Activated naive CD4-positive, alpha-beta T cell treated with anti-CD3 and anti-CD28 coated beads, Interleukin-2, amount 50 U/mL, for 72 hours (primary cell): ENCODE measurements at regions not wholly inside any gene's neighbourhood (a gene's known extent, or its start where the extent isn't known, plus 50 kb on each side); places are given as distances from the start of the nearest gene placed in this dataset.

Source experiments
- ATAC-seq, 2 donors: fragments of 150-1000 bp; cut with Tn5 transposase; 2 replicates each; pipeline ENCODE4 v1.10.0; 2021; ENCODE audit warnings: mild to moderate bottlenecking in 2 of 2, moderate library complexity in 2 of 2
- DNase-seq, 2 donors: peaks; one replicate each; pipeline ENCODE4 v3.0.0; 2021 to 2022; ENCODE audit warnings: low spot score in 2 of 2
- H3K27ac Mint-ChIP-seq, 2 donors: one replicate each; pipeline ENCODE4 v1.8.0; 2022; ENCODE audit warnings: mild to moderate bottlenecking in 2 of 2, mixed read lengths in 2 of 2
- H3K36me3 Mint-ChIP-seq, 2 donors: one replicate each; pipeline ENCODE4 v1.8.0; 2022; ENCODE audit warnings: mixed read lengths in 2 of 2
- H3K9me3 Mint-ChIP-seq, 2 donors: one replicate each; pipeline ENCODE4 v1.8.0; 2022; ENCODE audit warnings: mixed read lengths in 2 of 2

DNA sequence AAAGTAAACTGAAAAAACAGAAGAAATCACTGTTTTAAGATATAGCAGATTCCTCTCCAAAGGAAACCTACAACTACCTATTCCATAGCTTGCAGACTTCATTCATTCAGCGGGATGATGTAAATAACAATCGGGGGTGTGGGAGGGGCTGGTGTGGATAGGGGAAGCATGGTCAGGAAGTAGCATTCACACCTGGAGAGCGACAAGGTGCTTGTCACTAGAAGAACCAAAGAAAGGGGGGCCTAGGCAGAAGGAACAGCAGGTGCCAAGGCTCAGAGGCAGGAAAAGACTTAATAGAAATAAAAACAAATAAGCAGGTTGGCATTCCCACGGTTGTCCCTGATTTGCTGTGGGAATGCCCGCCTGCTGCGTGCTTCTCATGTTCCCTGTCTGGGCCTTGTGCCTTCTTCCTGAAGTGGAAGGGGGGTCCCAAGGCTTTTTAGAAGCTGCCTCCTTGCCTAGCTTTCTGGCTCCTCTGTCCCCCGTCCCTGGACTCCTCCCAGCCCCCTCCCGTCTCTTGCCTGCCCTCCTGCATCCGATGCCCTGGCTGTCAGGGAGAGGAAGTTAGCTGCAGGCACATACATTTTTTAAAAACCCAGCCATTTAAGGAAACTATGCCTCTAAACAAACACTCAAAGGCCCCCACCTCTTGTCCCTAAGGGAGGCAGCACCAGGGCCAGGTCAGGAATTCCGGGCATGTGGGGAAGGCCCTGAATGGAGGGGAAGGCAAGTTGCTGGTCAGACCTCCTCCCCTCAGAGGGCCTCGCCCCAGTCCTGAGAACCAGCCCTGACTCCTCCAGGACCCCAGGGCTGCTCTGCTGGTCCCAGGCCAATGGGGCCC lies 54.7 kb upstream of the PRDM11 start:
- Mint-ChIP-seq H3K9me3 (no peaks in the 10 kb centered on the region), H3K27ac (no peak overlapping the region), H3K36me3 (no peaks in the 10 kb centered on the region)
- ATAC-seq (no peak), DNase-seq (no peak)

DNA sequence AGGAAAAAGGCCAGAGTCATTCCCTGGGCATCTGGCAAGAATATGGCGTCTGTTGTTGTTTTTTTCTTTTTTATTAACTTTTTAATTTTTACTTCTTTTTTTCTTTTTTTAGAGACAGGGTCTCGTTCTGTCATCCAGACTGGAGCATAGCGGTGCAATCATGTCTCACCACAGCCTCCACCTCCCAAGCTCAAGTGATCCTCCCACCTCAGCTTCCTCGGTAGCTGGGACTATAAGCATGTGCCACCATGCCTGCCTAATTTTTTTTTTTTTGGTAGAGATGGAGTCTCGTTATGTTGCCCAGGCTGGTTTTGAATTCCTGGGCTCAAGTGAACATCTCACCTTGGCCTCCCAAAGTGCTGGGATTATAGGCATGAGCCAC lies 54.0 kb upstream of the PRDM11 start:
- Mint-ChIP-seq H3K36me3 (no peaks in the 10 kb centered on the region), H3K27ac (no peak overlapping the region), H3K9me3 (no peaks in the 10 kb centered on the region)
- DNase-seq (no peak), ATAC-seq (no peak)

DNA sequence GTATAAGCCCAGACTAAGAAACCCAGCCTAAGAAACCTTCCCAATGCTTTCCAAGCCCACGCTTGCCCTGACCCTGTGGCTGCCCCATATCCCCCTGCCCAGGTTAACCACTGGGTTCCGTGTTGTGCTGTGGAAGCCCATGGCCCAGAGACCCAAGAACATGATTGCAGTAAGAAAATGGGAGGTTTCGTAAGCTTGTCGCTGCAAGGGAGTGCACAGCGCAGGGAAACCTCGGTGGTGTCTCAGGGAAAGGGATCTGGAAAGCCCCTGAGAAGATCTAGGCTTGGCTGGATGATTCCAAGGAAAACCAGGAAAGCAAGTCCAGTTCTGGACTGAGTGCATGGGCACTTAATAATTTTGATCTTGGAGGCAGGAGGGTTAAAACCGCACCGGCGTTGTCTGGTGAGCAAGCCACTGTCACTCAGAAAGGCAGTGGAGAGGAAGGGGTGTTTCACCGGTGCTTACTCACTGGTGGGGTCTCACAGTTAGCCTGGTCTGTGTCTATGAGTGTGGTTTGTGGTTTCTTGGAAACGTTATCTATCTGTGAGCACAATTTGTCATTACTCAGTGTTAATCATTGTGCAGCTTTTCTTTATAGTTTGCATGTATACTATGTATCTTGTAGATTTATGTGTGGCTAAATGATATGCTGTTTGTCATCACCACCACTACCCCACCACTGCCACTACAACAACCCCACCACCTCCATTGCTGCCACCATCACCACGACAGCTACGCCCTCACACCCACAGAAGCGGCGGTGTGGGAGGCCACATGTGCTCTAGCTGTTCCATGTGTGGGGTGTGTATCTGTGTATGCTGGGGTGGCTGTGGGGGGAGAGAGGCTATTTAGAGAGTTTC lies 53.3 kb upstream of the PRDM11 start:
- no peaks in the 10 kb centered on the region for H3K9me3 Mint-ChIP-seq
- DNase-seq (no peak), ATAC-seq (peak; percentile 84 to 90)
- no peak overlapping the region for H3K27ac Mint-ChIP-seq
- H3K36me3 Mint-ChIP-seq, result no peaks in the 10 kb centered on the region

DNA sequence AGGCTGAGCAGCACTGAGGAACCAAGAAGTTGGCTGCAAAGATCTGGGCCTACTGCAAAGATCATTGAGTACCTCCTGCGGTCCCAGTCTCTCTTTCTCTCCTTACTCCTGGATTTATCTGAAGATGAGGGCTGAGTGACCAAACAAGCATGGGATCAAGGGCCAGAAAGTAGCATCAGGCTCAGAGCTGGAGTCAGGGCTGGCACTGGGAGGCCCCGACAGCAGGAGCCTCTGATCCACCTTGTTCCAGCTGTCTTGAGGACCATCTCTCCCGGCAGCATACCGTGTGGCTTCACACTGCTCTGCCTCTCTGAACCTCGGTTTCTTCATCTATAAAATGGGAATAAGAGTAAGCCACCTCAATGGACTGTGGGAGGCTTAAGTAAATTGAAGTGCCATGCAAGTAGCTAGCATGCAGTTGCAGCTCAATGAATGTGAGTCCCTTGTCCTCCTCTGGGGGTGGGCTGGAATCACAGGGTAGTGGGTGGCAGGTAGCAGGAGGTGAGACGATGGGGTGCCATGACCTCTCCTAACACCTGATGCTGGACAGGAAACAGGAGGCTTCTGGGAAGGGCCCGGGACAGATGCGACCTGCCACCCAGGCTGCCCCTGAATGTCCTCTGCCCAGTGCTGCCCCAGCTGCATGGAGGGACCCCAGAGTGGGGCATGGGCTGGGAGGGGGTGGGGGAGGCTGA lies 52.5 kb upstream of the PRDM11 start:
- no peak for ATAC-seq
- DNase-seq, result no peak
- no peaks in the 10 kb centered on the region for H3K36me3 Mint-ChIP-seq
- H3K27ac Mint-ChIP-seq, result no peak overlapping the region
- H3K9me3 Mint-ChIP-seq, result no peaks in the 10 kb centered on the region

DNA sequence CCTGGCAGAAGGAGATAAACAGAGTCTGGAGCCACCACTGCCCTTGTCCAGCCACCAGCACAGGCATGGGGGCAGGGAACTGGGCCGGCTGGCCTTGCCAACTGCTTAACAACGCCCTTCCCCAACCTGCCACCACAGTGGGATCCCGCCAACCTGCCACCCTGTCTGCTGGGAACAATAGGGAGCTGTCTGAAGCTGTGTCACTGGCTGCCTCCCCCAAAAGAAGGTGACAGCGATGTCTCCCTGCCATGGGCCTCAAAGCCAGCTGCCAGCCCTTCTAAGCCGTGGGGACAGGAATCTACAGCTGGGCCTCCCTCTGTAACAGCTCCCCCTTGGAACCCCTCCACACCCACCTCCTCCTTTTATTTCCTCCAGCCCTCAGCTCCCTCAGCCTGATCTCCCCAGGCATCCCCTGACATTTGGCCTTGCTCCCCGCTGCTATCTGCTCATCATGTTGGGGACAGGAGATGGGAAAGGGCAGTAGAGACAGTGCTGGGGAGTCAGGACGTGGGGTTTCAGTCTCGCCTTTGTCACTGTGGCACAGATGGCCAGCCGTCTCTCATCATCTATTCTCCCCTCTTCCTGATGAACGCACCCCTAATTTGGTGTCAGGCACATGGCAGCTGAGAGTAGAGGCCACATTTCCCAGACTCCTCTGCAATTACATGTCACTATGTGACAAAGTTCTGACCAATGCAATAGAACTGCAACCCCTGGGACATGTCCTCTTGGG lies 51.3 kb upstream of the PRDM11 start:
- DNase-seq (no peak), ATAC-seq (no peak)
- no peaks in the 10 kb centered on the region for H3K36me3 Mint-ChIP-seq
- H3K9me3 Mint-ChIP-seq, result no peaks in the 10 kb centered on the region
- no peak overlapping the region for H3K27ac Mint-ChIP-seq

DNA sequence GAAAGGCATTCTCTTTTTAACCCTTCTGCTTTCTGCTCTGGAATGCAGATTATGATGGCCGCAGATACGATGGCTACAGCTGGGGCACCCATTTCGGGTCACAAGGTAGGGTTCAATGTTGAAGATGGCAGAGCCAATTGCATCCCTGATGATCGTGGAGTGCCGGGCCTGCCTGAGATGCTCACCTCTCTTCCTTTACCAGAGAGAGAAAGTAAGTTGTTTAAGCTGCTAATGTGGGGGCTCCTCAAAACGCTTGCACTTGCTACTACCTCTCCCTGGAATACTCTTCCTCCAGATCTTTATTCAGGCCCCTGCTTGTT lies 50.8 kb upstream of the PRDM11 start:
- H3K27ac Mint-ChIP-seq, result no peak overlapping the region
- H3K36me3 Mint-ChIP-seq, result no peaks in the 10 kb centered on the region
- ATAC-seq, result no peak
- no peaks in the 10 kb centered on the region for H3K9me3 Mint-ChIP-seq
- no peak for DNase-seq

DNA sequence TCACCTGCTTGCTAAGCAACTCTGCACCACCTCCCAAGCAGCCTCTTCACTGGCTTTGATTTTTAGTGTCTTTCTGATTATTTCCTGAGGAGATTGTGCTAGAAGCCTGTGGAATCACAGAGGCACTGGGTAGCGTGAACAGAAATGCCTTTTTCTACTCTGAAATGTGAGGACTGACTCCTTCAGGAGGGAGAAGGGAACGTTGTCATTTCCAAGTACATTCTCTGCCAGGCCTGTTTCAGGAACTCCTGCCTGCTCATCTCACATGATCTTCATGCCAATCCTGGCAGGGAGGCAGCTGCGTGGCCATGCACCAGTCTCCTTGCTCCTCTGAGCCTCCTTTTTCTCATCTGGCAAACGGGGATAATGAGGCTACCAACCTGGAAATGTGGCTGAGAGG lies 49.8 kb upstream of the PRDM11 start:
- Mint-ChIP-seq H3K9me3 (no peaks in the 10 kb centered on the region), H3K36me3 (no peaks in the 10 kb centered on the region), H3K27ac (no peak overlapping the region)
- ATAC-seq (no peak), DNase-seq (no peak)
